ENCODE measurements at regions not wholly inside any gene's neighbourhood (a gene's known extent, or its start where the extent isn't known, plus 50 kb on each side); places are given as distances from the start of the nearest gene placed in this dataset.

DNA sequence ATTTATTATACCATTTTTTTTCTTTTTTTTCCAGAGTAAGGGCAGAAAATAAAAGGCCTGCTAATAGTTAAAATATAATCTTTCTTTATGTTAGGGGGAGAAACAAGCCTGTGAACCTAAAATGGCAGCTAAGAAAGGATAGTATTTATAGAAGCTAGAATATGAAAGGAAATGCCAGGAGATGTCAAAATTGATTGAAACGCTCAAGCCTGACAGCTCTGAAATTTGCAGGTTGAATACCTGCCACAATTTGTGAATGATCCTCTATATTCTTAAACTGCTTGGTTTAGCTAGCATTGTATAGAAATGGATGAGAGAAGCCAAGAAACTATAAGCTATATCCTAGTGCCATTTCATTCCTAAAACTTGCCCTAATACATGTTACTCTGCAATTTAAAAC lies 757.3 kb upstream of the PABPC4L start:
- DNase-seq (ENCODE audit: low read depth) = no peak
- TF ChIP-seq, protein P1, sequence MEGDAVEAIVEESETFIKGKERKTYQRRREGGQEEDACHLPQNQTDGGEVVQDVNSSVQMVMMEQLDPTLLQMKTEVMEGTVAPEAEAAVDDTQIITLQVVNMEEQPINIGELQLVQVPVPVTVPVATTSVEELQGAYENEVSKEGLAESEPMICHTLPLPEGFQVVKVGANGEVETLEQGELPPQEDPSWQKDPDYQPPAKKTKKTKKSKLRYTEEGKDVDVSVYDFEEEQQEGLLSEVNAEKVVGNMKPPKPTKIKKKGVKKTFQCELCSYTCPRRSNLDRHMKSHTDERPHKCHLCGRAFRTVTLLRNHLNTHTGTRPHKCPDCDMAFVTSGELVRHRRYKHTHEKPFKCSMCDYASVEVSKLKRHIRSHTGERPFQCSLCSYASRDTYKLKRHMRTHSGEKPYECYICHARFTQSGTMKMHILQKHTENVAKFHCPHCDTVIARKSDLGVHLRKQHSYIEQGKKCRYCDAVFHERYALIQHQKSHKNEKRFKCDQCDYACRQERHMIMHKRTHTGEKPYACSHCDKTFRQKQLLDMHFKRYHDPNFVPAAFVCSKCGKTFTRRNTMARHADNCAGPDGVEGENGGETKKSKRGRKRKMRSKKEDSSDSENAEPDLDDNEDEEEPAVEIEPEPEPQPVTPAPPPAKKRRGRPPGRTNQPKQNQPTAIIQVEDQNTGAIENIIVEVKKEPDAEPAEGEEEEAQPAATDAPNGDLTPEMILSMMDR (conservative IDR thresholded peaks at IDR 0.05; ENCODE audit: low read depth, low read length) = no peak
- no peak overlapping the region for H3K4me3 ChIP-seq (ENCODE audit: low read depth, low read length)

DNA sequence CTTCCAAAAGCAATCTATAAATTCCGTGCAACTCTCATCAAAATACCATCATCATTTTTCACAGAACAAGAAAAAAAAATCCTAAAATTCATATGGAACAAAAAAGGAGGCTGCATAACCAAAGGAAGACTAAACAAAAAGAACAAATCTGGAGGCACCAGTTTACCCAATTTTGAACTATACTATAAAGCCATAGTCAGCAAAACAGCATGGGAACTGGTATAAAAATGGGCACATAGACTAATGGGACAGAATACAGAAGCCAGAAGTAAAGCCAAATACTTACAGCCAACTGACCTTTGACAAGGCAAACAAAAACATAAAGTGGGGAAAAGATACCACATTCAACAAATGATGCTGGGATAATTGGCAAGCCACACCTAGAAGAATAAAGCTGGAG lies 753.5 kb upstream of the PABPC4L start:
- no peak for DNase-seq (ENCODE audit: low read depth)
- no peak overlapping the region for H3K4me3 ChIP-seq (ENCODE audit: low read depth, low read length)
- TF ChIP-seq, protein P1 (conservative IDR thresholded peaks at IDR 0.05; ENCODE audit: low read depth, low read length) = no peak

DNA sequence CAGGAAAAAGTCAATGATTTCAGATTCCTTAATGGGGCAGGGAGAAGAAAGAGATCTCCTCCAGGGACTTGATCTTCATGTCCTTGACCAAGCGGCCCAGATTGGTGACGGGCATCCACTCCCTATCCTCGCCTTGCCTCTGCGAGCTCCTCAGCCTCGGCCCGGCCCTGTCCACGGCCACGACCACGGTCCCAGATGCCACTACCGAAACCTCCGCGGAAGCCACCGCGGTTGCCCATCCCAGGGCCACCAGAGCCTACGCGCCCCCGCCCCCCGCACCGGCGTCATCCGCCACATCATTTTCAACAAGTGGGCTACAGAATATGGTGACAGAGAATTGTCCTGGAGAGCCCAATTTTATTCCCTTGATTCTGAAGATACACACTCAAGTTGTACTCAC lies 751.2 kb upstream of the PABPC4L start:
- no peak for DNase-seq (ENCODE audit: low read depth)
- H3K4me3 ChIP-seq (ENCODE audit: low read depth, low read length) = no peak overlapping the region
- TF ChIP-seq, protein P1 (conservative IDR thresholded peaks at IDR 0.05; ENCODE audit: low read depth, low read length) = no peak

DNA sequence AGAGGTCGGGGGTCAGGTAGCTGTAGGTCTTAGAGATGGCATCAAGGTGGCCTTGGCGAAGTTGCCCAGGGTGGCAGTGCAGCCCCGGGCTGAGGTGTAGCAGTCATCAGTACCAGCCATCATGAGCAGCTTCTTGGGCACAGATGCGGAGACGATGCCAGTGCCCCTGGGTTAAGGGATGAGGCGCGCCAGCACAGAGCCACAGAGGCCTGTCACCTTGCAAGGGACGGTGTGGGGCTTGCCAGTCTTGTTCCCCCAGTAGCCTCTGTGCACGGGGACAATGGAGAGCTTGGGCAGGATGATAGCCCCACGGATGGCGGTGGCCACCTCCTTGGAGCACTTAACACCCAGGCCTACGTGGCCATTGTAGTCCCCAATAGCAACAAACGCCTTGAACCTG lies 750.7 kb upstream of the PABPC4L start:
- DNase-seq (ENCODE audit: low read depth) = no peak
- H3K4me3 ChIP-seq (ENCODE audit: low read depth, low read length) = no peak overlapping the region
- TF ChIP-seq, protein P1 (conservative IDR thresholded peaks at IDR 0.05; ENCODE audit: low read depth, low read length) = no peak

DNA sequence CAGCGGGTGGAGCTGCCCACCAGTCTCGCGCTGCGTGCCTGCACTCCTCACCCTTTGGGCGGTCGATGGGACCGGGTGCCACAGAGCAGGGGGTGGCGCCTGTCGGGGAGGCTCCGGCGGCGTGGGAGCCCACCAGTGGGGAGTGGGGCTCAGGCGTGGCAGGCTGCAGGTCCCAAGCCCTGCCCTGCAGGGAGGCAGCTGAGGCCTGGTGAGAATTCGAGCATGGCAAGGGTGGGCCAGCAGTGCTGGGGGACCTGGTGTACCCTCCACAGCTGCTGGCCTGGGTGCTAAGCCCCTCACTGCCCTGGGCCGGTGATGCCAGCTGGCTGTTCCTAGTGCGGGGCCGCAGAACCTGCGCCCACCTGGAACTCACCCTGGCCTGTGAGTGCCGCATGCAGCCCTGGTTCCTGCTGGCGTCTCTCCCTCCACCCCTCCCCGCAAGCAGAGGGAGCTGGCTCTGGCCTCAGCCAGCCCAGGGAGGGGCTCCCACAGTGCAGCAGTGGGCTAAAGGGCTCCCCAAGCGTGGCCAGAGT lies 746.6 kb upstream of the PABPC4L start:
- H3K4me3 ChIP-seq (ENCODE audit: low read depth, low read length) = no peak overlapping the region
- TF ChIP-seq, protein P1 (conservative IDR thresholded peaks at IDR 0.05; ENCODE audit: low read depth, low read length) = no peak
- DNase-seq (ENCODE audit: low read depth) = no peak

DNA sequence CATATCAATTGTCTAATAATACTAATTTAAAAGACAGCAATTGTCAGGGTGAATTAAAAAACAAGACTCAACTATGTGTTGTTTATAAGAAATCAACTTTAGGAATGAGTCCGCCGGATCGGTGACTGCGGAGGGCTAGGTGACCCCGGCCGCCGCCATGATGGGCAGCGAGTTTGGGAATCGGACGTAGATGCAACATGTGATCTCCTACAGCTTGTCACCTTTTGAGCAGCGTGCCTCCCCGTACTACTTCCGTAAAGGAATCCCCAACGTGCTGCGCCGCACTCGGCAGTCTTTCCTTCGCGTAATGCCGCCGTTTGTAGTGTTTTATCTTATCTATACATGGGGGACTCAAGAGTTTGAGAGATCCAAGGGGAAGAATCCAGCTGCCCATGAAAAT lies 742.5 kb upstream of the PABPC4L start:
- TF ChIP-seq, protein P1 (conservative IDR thresholded peaks at IDR 0.05; ENCODE audit: low read depth, low read length) = no peak
- DNase-seq (ENCODE audit: low read depth) = no peak

DNA sequence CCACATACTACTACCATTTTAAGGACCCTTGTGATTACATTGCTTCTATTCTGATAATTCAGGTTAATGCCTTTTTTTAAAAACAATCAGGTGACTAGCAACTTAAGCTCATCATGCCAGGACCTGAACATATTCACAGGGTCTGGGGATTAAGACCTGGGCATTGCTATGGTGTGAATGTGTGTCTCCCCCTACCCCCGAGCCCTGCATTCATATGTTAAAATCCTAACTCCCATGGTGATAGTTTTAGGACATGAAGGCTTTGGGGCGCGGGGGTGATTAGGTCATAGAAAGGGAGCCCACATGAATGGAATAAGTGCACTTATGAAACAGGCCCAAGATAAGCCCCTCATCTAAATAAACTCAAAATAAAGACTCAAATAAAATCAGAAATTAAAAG lies 734.4 kb upstream of the PABPC4L start:
- H3K4me3 ChIP-seq (ENCODE audit: low read depth, low read length) = no peak overlapping the region
- DNase-seq (ENCODE audit: low read depth) = no peak
- TF ChIP-seq, protein P1 (conservative IDR thresholded peaks at IDR 0.05; ENCODE audit: low read depth, low read length) = no peak

More for the DNA sequence above, 742.5 kb upstream of the PABPC4L start:
- H3K4me3 ChIP-seq (ENCODE audit: low read depth, low read length) = no peak overlapping the region

Measured in choroid plexus epithelial cell (primary cell).